Mesendoderm (in vitro differentiated cells): ENCODE measurements at regions not wholly inside any gene's neighbourhood (a gene's known extent, or its start where the extent isn't known, plus 50 kb on each side); places are given as distances from the start of the nearest gene placed in this dataset.

Source experiments
- DNase-seq: peaks from one replicate; pipeline ENCODE4 v3.0.0; 2013
- H2AK5ac ChIP-seq: 2 replicates; pipeline ENCODE4 v1.6.1; 2013; ENCODE audit warnings: low read length, inconsistent platforms
- H2BK120ac ChIP-seq: 2 replicates; pipeline ENCODE4 v1.6.1; 2013; ENCODE audit warnings: low read depth, mild to moderate bottlenecking, low read length, moderate library complexity, mixed read lengths
- H2BK15ac ChIP-seq: replicated peaks from 2 replicates; pipeline ENCODE4 v1.6.1; 2013; ENCODE audit warnings: low read depth, mild to moderate bottlenecking, moderate library complexity
- H2BK5ac ChIP-seq: 2 replicates; pipeline ENCODE4 v1.6.1; 2013; ENCODE audit warnings: low read length, inconsistent platforms
- H3K18ac ChIP-seq: 2 replicates; pipeline ENCODE4 v1.6.1; 2013; ENCODE audit warnings: mild to moderate bottlenecking, low read length, mixed read lengths
- H3K23ac ChIP-seq: one replicate; pipeline ENCODE4 v1.6.1; 2013; ENCODE audit warnings: low read length
- H3K27ac ChIP-seq: 2 replicates; pipeline ENCODE4 v1.5.1; 2013; ENCODE audit warnings: low read depth, mild to moderate bottlenecking, inconsistent platforms, low read length, moderate library complexity
- H3K27me3 ChIP-seq: 2 replicates; pipeline ENCODE4 v1.6.1; 2013; ENCODE audit warnings: low read length, control low read depth, mild to moderate bottlenecking, inconsistent platforms; ENCODE audit not compliant: insufficient read depth, poor library complexity
- H3K36me3 ChIP-seq: 2 replicates; pipeline ENCODE4 v1.6.1; 2013; ENCODE audit warnings: low read length, inconsistent platforms; ENCODE audit not compliant: control insufficient read depth, insufficient read depth
- H3K4ac ChIP-seq: one replicate; pipeline ENCODE4 v1.6.1; 2013; ENCODE audit warnings: low read depth, mild to moderate bottlenecking, low read length, moderate library complexity
- H3K4me1 ChIP-seq: 2 replicates; pipeline ENCODE4 v1.6.1; 2013; ENCODE audit warnings: low read depth, low read length, inconsistent platforms; ENCODE audit not compliant: control insufficient read depth
- H3K4me2 ChIP-seq: 2 replicates; pipeline ENCODE4 v1.6.1; 2013; ENCODE audit warnings: low read length
- H3K4me3 ChIP-seq: 2 replicates; pipeline ENCODE4 v1.5.1; 2013; ENCODE audit warnings: mild to moderate bottlenecking, low read length
- H3K56ac ChIP-seq: one replicate; pipeline ENCODE4 v1.6.1; 2013; ENCODE audit warnings: low read length
- H3K79me1 ChIP-seq: 2 replicates; pipeline ENCODE4 v1.6.1; 2013; ENCODE audit warnings: low read length, inconsistent platforms
- H3K79me2 ChIP-seq: 2 replicates; pipeline ENCODE4 v1.6.1; 2013; ENCODE audit warnings: mild to moderate bottlenecking, low read length; ENCODE audit not compliant: control insufficient read depth, insufficient read depth
- H3K9ac ChIP-seq: 2 replicates; pipeline ENCODE4 v1.6.1; 2013; ENCODE audit warnings: low read length, inconsistent platforms
- H4K5ac ChIP-seq: one replicate; pipeline ENCODE4 v1.6.1; 2013; ENCODE audit warnings: low read length
- H4K8ac ChIP-seq: one replicate; pipeline ENCODE4 v1.6.1; 2013; ENCODE audit warnings: low read depth, mild to moderate bottlenecking, control low read depth, low read length, moderate library complexity
- WGBS: extraction: QIAGEN DNeasy Blood & Tissue Kit; methylation state at CpG from one replicate; pipeline ENCODE4 v1.1.7; 2013; ENCODE audit warnings: low lambda C conversion rate, missing lambda C conversion rate; ENCODE audit not compliant: insufficient coverage; ENCODE audit errors: extremely low coverage; 5-methylcytosine and 5-hydroxymethylcytosine counted together

GRCh38 chr6:164113637-164114036, 699.1 kb downstream of the QKI start:
- Histone ChIP-seq H4K5ac (no peak overlapping the region), H3K23ac (no peak overlapping the region)

GRCh38 chr6:164109770-164110140, 695.2 kb downstream of the QKI start:
- Histone ChIP-seq H3K27me3 (no peaks in the 10 kb centered on the region), H3K4me1 (no peaks in the 10 kb centered on the region), H2BK15ac (no peak overlapping the region), H2BK120ac (no peak overlapping the region), H4K8ac (no peak overlapping the region), H3K4me3 (no peak overlapping the region), H3K4ac (no peak overlapping the region), H3K56ac (no peak overlapping the region), H2BK5ac (no peak overlapping the region), H4K5ac (no peak overlapping the region), H3K4me2 (no peak overlapping the region), H3K79me1 (no peaks in the 10 kb centered on the region), H3K18ac (no peak overlapping the region), H3K27ac (no peak overlapping the region), H3K23ac (no peak overlapping the region), H3K9ac (no peak overlapping the region), H2AK5ac (no peak overlapping the region), H3K36me3 (no peaks in the 10 kb centered on the region), H3K79me2 (no peaks in the 10 kb centered on the region)
- DNase-seq: peak; percentile 38
- no CpG with 5 or more reads among the region's 6 CpGs for WGBS

More at GRCh38 chr6:164113637-164114036, 699.1 kb downstream of the QKI start:
- no peak overlapping the region for H3K18ac ChIP-seq
- no peak overlapping the region for H3K56ac ChIP-seq
- H3K4ac ChIP-seq: no peak overlapping the region
- DNase-seq: peak; percentile 53
- H3K27me3 ChIP-seq: no peaks in the 10 kb centered on the region
- no peak overlapping the region for H3K9ac ChIP-seq
- H3K27ac ChIP-seq: no peak overlapping the region
- H4K8ac ChIP-seq: no peak overlapping the region
- no peaks in the 10 kb centered on the region for H3K4me1 ChIP-seq
- no peak overlapping the region for H2BK5ac ChIP-seq
- H3K36me3 ChIP-seq: no peaks in the 10 kb centered on the region
- H2BK120ac ChIP-seq: no peak overlapping the region
- H2BK15ac ChIP-seq: no peak overlapping the region
- no peak overlapping the region for H3K4me3 ChIP-seq
- no peaks in the 10 kb centered on the region for H3K79me1 ChIP-seq
- whole genome bisulfite sequencing: no CpG with 5 or more reads among the region's 4 CpGs
- H2AK5ac ChIP-seq: no peak overlapping the region
- H3K4me2 ChIP-seq: no peak overlapping the region
- H3K79me2 ChIP-seq: no peaks in the 10 kb centered on the region

GRCh38 chr6:164108869-164109769, 694.6 kb downstream of the QKI start:
- H4K5ac ChIP-seq: no peak overlapping the region
- DNase-seq: no peak

GRCh38 chr6:164108092-164108491, 693.6 kb downstream of the QKI start:
- no peak for DNase-seq
- no peak overlapping the region for H3K9ac ChIP-seq
- no peak overlapping the region for H4K5ac ChIP-seq
- no CpG with 5 or more reads among the region's 4 CpGs for WGBS
- no peak overlapping the region for H3K4me2 ChIP-seq
- no peaks in the 10 kb centered on the region for H3K36me3 ChIP-seq
- H2BK15ac ChIP-seq: no peak overlapping the region
- H4K8ac ChIP-seq: no peak overlapping the region
- H3K27me3 ChIP-seq: no peaks in the 10 kb centered on the region
- H3K56ac ChIP-seq: no peak overlapping the region
- no peak overlapping the region for H2AK5ac ChIP-seq
- no peak overlapping the region for H3K4ac ChIP-seq
- H3K79me2 ChIP-seq: no peaks in the 10 kb centered on the region
- H3K23ac ChIP-seq: no peak overlapping the region
- H3K18ac ChIP-seq: no peak overlapping the region
- H2BK5ac ChIP-seq: no peak overlapping the region
- H2BK120ac ChIP-seq: no peak overlapping the region
- H3K4me1 ChIP-seq: no peaks in the 10 kb centered on the region
- H3K79me1 ChIP-seq: no peaks in the 10 kb centered on the region
- H3K27ac ChIP-seq: no peak overlapping the region
- H3K4me3 ChIP-seq: no peak overlapping the region

More at GRCh38 chr6:164108869-164109769, 694.6 kb downstream of the QKI start:
- H3K23ac ChIP-seq: no peak overlapping the region
- H3K56ac ChIP-seq: no peak overlapping the region
- WGBS: no CpG with 5 or more reads among the region's 20 CpGs
- H3K9ac ChIP-seq: no peak overlapping the region
- no peaks in the 10 kb centered on the region for H3K79me2 ChIP-seq
- H3K4ac ChIP-seq: no peak overlapping the region
- no peak overlapping the region for H3K27ac ChIP-seq
- H2BK120ac ChIP-seq: no peak overlapping the region
- H2AK5ac ChIP-seq: no peak overlapping the region
- H4K8ac ChIP-seq: no peak overlapping the region
- no peak overlapping the region for H2BK5ac ChIP-seq
- no peak overlapping the region for H3K4me2 ChIP-seq
- H3K27me3 ChIP-seq: no peaks in the 10 kb centered on the region
- H3K4me1 ChIP-seq: no peaks in the 10 kb centered on the region
- H3K4me3 ChIP-seq: no peak overlapping the region
- no peak overlapping the region for H3K18ac ChIP-seq
- H3K79me1 ChIP-seq: no peaks in the 10 kb centered on the region
- H3K36me3 ChIP-seq: no peaks in the 10 kb centered on the region
- H2BK15ac ChIP-seq: no peak overlapping the region

- H2BK5ac ChIP-seq: no peak overlapping the region
- no peak overlapping the region for H3K27ac ChIP-seq
- no peak overlapping the region for H3K4ac ChIP-seq
- no peak overlapping the region for H2BK120ac ChIP-seq
- peak; percentile 77 for DNase-seq
- no CpG with 5 or more reads among the region's 9 CpGs for WGBS
- no peaks in the 10 kb centered on the region for H3K27me3 ChIP-seq
- no peaks in the 10 kb centered on the region for H3K79me2 ChIP-seq
- H3K4me1 ChIP-seq: peaks cover 3% of the 10 kb centered on the region
- H3K4me3 ChIP-seq: no peak overlapping the region
- no peaks in the 10 kb centered on the region for H3K36me3 ChIP-seq
- H3K23ac ChIP-seq: no peak overlapping the region
- H2BK15ac ChIP-seq: peak overlapping the region; percentile 45
- H2AK5ac ChIP-seq: no peak overlapping the region
- no peak overlapping the region for H3K18ac ChIP-seq
- no peaks in the 10 kb centered on the region for H3K79me1 ChIP-seq
- no peak overlapping the region for H3K9ac ChIP-seq
- no peak overlapping the region for H3K56ac ChIP-seq
- H4K5ac ChIP-seq: no peak overlapping the region
- no peak overlapping the region for H4K8ac ChIP-seq
- H3K4me2 ChIP-seq: no peak overlapping the region
These were observed 692.9 kb downstream of the QKI start for GRCh38 chr6:164107297-164107995.
